ENCODE measurements at regions not wholly inside any gene's neighbourhood (a gene's known extent, or its start where the extent isn't known, plus 50 kb on each side); places are given as distances from the start of the nearest gene placed in this dataset.

DNA sequence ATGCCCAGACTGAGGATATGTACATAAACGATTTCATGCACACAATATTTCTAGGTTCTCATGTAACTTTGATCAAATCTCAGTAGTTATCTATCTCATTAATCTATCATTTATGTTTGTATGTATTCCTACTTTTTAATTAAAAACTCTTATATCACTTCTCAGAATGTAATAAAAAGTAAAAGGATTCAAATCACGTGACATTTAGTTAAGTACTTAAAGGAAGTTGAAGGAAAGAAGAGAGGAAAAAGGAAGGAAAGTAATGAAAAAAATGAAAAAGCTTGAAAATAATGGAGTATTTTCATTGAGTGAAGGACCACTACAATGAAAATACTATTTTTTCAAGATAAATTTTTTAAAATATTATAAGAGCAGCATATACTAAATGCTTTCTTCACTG is 535.3 kb downstream of the PRDM9 start:
- TF ChIP-seq, protein P1, sequence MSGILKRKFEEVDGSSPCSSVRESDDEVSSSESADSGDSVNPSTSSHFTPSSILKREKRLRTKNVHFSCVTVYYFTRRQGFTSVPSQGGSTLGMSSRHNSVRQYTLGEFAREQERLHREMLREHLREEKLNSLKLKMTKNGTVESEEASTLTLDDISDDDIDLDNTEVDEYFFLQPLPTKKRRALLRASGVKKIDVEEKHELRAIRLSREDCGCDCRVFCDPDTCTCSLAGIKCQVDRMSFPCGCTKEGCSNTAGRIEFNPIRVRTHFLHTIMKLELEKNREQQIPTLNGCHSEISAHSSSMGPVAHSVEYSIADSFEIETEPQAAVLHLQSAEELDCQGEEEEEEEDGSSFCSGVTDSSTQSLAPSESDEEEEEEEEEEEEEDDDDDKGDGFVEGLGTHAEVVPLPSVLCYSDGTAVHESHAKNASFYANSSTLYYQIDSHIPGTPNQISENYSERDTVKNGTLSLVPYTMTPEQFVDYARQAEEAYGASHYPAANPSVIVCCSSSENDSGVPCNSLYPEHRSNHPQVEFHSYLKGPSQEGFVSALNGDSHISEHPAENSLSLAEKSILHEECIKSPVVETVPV (CRISPR knock-in tag; IDR thresholded peaks at IDR 0.05): no peak
- TF ChIP-seq, protein P2, sequence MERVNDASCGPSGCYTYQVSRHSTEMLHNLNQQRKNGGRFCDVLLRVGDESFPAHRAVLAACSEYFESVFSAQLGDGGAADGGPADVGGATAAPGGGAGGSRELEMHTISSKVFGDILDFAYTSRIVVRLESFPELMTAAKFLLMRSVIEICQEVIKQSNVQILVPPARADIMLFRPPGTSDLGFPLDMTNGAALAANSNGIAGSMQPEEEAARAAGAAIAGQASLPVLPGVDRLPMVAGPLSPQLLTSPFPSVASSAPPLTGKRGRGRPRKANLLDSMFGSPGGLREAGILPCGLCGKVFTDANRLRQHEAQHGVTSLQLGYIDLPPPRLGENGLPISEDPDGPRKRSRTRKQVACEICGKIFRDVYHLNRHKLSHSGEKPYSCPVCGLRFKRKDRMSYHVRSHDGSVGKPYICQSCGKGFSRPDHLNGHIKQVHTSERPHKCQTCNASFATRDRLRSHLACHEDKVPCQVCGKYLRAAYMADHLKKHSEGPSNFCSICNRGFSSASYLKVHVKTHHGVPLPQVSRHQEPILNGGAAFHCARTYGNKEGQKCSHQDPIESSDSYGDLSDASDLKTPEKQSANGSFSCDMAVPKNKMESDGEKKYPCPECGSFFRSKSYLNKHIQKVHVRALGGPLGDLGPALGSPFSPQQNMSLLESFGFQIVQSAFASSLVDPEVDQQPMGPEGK (CRISPR knock-in tag; IDR thresholded peaks at IDR 0.05; ENCODE audit: borderline replicate concordance): no peak
- TF ChIP-seq ISL1 (CRISPR knock-in tag; IDR thresholded peaks at IDR 0.05): no peak
- TF ChIP-seq TCF4 (CRISPR knock-in tag; IDR thresholded peaks at IDR 0.05; ENCODE audit: borderline replicate concordance): no peak
- TF ChIP-seq, protein P3, sequence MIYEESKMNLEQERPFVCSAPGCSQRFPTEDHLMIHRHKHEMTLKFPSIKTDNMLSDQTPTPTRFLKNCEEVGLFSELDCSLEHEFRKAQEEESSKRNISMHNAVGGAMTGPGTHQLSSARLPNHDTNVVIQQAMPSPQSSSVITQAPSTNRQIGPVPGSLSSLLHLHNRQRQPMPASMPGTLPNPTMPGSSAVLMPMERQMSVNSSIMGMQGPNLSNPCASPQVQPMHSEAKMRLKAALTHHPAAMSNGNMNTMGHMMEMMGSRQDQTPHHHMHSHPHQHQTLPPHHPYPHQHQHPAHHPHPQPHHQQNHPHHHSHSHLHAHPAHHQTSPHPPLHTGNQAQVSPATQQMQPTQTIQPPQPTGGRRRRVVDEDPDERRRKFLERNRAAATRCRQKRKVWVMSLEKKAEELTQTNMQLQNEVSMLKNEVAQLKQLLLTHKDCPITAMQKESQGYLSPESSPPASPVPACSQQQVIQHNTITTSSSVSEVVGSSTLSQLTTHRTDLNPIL (CRISPR knock-in tag; IDR thresholded peaks at IDR 0.05; ENCODE audit: low read depth): no peak
- TF ChIP-seq ZFP30 (CRISPR knock-in tag; IDR thresholded peaks at IDR 0.05): no peak
- TF ChIP-seq SNAI2 (CRISPR knock-in tag; IDR thresholded peaks at IDR 0.05): no peak
- TF ChIP-seq ZFP3 (CRISPR knock-in tag; IDR thresholded peaks at IDR 0.05): no peak
- no peak for TF ChIP-seq OSR1 (CRISPR knock-in tag; IDR thresholded peaks at IDR 0.05)

All from SK-N-SH treated with all-trans-retinoic acid at 6 μM for 48 hours (cell line).